Ectodermal cell (in vitro differentiated cells): ENCODE measurements at regions not wholly inside any gene's neighbourhood (a gene's known extent, or its start where the extent isn't known, plus 50 kb on each side); places are given as distances from the start of the nearest gene placed in this dataset.
"Not testable (repeated sequence)": the region's sequence is repeated elsewhere in the genome, so short reads cannot be mapped to it uniquely, and the experiment has no call there.

Experiments
- H3K27ac ChIP-seq: 2 replicates; pipeline ENCODE4 v1.7.0; 2013; ENCODE audit warnings: mild to moderate bottlenecking, low read depth, low read length; ENCODE audit not compliant: insufficient read depth, poor library complexity, severe bottlenecking
- H3K27me3 ChIP-seq: 2 replicates; pipeline ENCODE4 v1.7.0; 2013; ENCODE audit warnings: mild to moderate bottlenecking, low read length; ENCODE audit not compliant: insufficient read depth, control insufficient read depth, poor library complexity, severe bottlenecking
- H3K36me3 ChIP-seq: one replicate; pipeline ENCODE4 v1.7.0; 2013; ENCODE audit warnings: low read length; ENCODE audit not compliant: control insufficient read depth, insufficient read depth
- H3K4me1 ChIP-seq: one replicate; pipeline ENCODE4 v1.7.0; 2013; ENCODE audit warnings: low read length; ENCODE audit not compliant: control insufficient read depth, insufficient read depth
- H3K4me3 ChIP-seq: 2 replicates; pipeline ENCODE4 v1.7.0; 2013; ENCODE audit warnings: low read depth, low read length, control low read depth; ENCODE audit not compliant: insufficient read depth
- H3K9me3 ChIP-seq: 2 replicates; pipeline ENCODE4 v1.7.0; 2013; ENCODE audit warnings: mild to moderate bottlenecking, low read length, moderate library complexity; ENCODE audit not compliant: control insufficient read depth
- WGBS, 2 experiments: methylation state at CpG; one replicate each; pipeline ENCODE4 v1.1.7; 2013; ENCODE audit warnings: missing lambda C conversion rate in 2 of 2; 5-methylcytosine and 5-hydroxymethylcytosine counted together

DNA sequence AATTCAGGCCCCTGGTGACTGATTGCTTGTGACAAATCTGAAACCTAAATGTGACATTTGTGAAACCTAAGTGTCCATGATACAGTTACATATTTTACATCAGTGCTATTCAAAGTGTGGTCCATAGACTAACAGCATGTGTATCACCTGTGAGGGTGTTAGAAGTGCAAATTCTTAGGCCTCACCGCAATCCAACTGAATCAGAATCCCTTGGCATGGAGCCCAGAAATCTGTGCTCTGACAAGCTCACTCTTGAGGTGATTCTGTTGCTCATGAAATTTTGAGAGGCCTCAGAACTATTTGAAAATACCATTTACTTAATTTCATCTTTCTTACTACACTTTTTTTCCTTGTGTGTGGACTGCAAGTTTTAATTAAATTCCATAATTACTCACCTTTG is 587.9 kb downstream of the ADGRL2 start:
- no peaks in the 10 kb centered on the region for H3K27me3 ChIP-seq
- H3K27ac ChIP-seq, result no peak overlapping the region
- H3K36me3 ChIP-seq, result no peaks in the 10 kb centered on the region
- WGBS, 2 experiments, result 98 to 100% methylated on average over 1 of the region's 1 CpG
- H3K4me1 ChIP-seq, result peaks cover 3% of the 10 kb centered on the region
- H3K4me3 ChIP-seq, result no peak overlapping the region
- H3K9me3 ChIP-seq, result no peaks in the 10 kb centered on the region

DNA sequence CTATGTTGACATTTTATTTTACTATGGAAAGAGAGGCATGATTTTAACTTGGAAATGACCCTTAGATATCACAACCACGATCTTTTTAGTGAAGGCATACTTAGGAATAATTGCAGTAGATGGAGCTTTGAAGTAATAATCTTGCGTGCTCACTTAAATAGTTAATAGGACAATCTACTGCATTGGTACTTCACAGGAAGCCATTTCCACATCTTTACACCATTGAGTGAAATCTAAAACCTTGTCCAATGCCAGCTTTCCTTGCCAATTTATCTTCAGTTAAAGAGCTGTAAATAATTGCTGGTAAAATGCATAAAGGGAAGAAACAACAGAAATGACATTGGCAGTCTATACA is 586.3 kb downstream of the ADGRL2 start:
- Histone ChIP-seq H3K36me3 (no peaks in the 10 kb centered on the region), H3K9me3 (no peaks in the 10 kb centered on the region)
- 94% methylated on average over 2 of the region's 2 CpGs for WGBS, 2 experiments

DNA sequence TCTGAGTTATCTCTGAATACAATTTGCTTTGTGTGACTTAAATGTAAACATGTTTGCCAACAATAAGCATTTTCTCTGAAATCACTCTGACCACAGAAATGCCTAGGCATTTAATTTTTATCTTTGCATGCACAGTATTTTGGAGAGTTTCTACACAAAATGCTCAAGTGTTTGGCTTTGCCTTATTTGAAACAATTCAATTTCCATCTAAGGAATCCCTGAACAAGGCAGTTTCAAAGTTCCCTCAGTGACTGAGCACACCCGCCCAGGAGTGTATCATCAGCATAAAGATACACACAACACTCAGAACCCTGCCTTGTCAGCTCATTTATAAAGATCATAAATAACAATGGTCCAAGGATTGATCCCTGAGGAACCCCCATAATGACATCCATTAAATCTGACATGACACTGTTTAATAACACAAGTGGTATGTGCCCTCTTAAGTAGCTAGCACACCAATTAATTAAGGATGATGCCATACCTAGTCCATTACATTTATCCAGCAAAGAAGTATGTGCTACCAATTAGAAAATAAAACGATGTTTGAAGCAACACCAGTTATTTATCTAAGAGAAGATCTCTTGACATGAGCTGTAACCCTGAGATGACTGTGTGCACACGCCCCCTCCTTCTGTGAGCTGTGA is 585.8 kb downstream of the ADGRL2 start:
- Histone ChIP-seq H3K27me3 (no peaks in the 10 kb centered on the region), H3K9me3 (no peaks in the 10 kb centered on the region), H3K36me3 (no peaks in the 10 kb centered on the region), H3K27ac (no peak overlapping the region), H3K4me1 (no peaks in the 10 kb centered on the region), H3K4me3 (no peak overlapping the region)
- WGBS, 2 experiments, result 87 to 94% methylated on average over 3 of the region's 3 CpGs

More for the DNA sequence above, 586.3 kb downstream of the ADGRL2 start:
- Histone ChIP-seq H3K4me3 (no peak overlapping the region), H3K27ac (no peak overlapping the region), H3K4me1 (no peaks in the 10 kb centered on the region), H3K27me3 (no peaks in the 10 kb centered on the region)

GRCh38 chr1:82384776-82385175 is 584.0 kb downstream of the ADGRL2 start:
- H3K36me3 ChIP-seq, result no peaks in the 10 kb centered on the region
- no peak overlapping the region for H3K4me3 ChIP-seq
- H3K9me3 ChIP-seq, result no peaks in the 10 kb centered on the region
- no peaks in the 10 kb centered on the region for H3K4me1 ChIP-seq
- no peak overlapping the region for H3K27ac ChIP-seq
- no peaks in the 10 kb centered on the region for H3K27me3 ChIP-seq
- WGBS, 2 experiments, result 97 to 100% methylated on average over 3 of the region's 3 CpGs

- Histone ChIP-seq H3K27ac (no peak overlapping the region), H3K9me3 (no peaks in the 10 kb centered on the region), H3K4me1 (no peaks in the 10 kb centered on the region), H3K4me3 (no peak overlapping the region), H3K36me3 (no peaks in the 10 kb centered on the region), H3K27me3 (no peaks in the 10 kb centered on the region)
- WGBS, 2 experiments, result 92 to 96% methylated on average over 4 to 5 of the region's 5 CpGs
These were observed 576.6 kb downstream of the ADGRL2 start for GRCh38 chr1:82377201-82377884.

- Histone ChIP-seq H3K36me3 (no peaks in the 10 kb centered on the region), H3K4me3 (no peak overlapping the region), H3K27ac (no peak overlapping the region), H3K27me3 (no peaks in the 10 kb centered on the region), H3K4me1 (no peaks in the 10 kb centered on the region), H3K9me3 (no peaks in the 10 kb centered on the region)
- 100% methylated on average over 2 of the region's 2 CpGs; no CpG with 5 or more reads in 1 of the 2 experiments for WGBS, 2 experiments
These were observed 573.0 kb downstream of the ADGRL2 start for GRCh38 chr1:82373710-82374109.

GRCh38 chr1:82371844-82372498 is 571.2 kb downstream of the ADGRL2 start:
- no peak overlapping the region for H3K27ac ChIP-seq
- H3K9me3 ChIP-seq, result no peaks in the 10 kb centered on the region
- H3K4me1 ChIP-seq, result no peaks in the 10 kb centered on the region
- WGBS, 2 experiments, result 86 to 96% methylated on average over 3 of the region's 3 CpGs
- no peak overlapping the region for H3K4me3 ChIP-seq
- H3K27me3 ChIP-seq, result no peaks in the 10 kb centered on the region
- H3K36me3 ChIP-seq, result no peaks in the 10 kb centered on the region

DNA sequence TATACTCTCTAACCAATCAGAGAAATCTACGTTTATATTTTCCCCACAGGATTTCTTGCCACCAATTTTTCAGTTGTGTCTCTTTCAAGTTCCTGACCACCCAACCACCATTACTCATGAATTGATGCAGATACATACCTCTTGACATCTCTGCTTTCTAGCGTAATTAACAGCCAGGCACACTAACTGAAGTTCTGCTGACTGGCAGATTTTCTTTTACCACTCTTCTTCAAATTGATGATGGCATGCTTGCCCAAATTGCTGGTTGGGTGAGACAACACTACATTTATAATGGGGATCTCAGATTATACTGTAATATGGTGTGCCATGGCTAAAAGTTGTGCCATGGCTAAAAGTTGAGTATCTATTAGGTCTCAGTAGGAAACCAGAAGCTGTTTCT is 566.7 kb downstream of the ADGRL2 start:
- Histone ChIP-seq H3K9me3 (no peaks in the 10 kb centered on the region), H3K4me3 (no peak overlapping the region), H3K4me1 (no peaks in the 10 kb centered on the region), H3K27ac (no peak overlapping the region), H3K27me3 (no peaks in the 10 kb centered on the region), H3K36me3 (no peaks in the 10 kb centered on the region)
- 93 to 96% methylated on average over 2 of the region's 2 CpGs for WGBS, 2 experiments

DNA sequence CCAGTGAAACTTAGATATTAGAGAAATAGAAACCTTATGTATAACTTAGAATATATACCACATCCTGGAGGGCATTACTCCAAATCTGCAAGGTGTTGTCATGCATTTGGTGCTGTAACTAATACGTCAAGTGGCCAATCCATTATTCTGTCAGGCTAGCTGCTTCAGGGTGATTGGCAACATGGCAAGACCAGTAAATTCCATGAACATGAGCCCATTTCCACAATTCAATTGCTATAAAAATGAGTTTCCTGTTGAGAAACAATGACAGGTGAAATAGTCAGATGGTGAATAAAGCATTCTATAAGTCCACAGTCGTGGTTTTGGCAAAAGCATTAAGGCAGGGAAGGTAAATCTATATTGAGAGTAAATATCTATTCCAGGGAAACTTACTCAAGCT is 566.0 kb downstream of the ADGRL2 start:
- 94 to 95% methylated on average over 2 of the region's 2 CpGs for WGBS, 2 experiments
- no peaks in the 10 kb centered on the region for H3K9me3 ChIP-seq
- H3K4me3 ChIP-seq, result no peak overlapping the region
- H3K27ac ChIP-seq, result no peak overlapping the region
- H3K27me3 ChIP-seq, result no peaks in the 10 kb centered on the region
- no peaks in the 10 kb centered on the region for H3K36me3 ChIP-seq
- H3K4me1 ChIP-seq, result no peaks in the 10 kb centered on the region

DNA sequence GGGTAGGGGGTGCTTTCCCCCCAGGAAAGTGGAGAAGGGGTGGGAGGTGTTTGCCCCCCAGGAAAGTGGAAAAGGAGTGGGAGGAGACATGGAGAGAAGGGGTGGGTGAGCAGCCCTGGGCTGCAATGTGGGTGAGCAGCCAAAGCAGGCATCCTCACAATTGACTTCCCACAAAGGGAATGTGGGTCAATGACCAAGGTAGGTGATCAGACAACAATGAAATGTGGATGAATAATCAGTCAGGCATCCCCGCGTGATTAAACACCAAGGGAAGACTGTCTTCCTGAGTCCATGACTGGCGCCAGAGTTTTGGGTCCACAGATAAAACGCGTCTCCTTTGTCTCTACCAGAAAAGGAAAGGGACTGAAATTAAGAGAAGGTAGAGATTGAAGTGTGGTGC is 558.8 kb downstream of the ADGRL2 start:
- H3K4me1 ChIP-seq, H3K36me3 ChIP-seq, H3K27me3 ChIP-seq, H3K27ac ChIP-seq, H3K9me3 ChIP-seq, H3K4me3 ChIP-seq: not testable (repeated sequence)
- WGBS, 2 experiments, result 96 to 97% methylated on average over 5 of the region's 5 CpGs
